HepG2 (cell line): ENCODE measurements at regions not wholly inside any gene's neighbourhood (a gene's known extent, or its start where the extent isn't known, plus 50 kb on each side); places are given as distances from the start of the nearest gene placed in this dataset.

ENCODE experiments used
- ATAC-seq: fragments of 200-7000 bp; cut with Tn5 transposase; 3 replicates; pipeline ENCODE4 v1.9.1; 2020; ENCODE audit warnings: mild to moderate bottlenecking, moderate library complexity
- BruUV-seq: library from RNA; stranded (reverse); fragments of 400-500 nt; replicated peaks from 2 replicates; lab custom pipeline; 2021; lab: Mats Ljungman, UMichigan
- CTCF ChIA-PET: fragments of 300-600 bp; formaldehyde crosslinking; extraction: SDS; loops from one replicate; lab custom pipeline; 2021; ENCODE audit warnings: low total read pairs, inconsistent platforms, low intra/inter-chr PET ratio; lab: Yijun Ruan, JAX
- POLR2A ChIA-PET: fragments of 350-600 bp; sonication (Branson Sonifier 250); formaldehyde crosslinking; loops from one replicate; lab custom pipeline; 2020; ENCODE audit warnings: antibody characterized with exemption, inconsistent platforms; lab: Yijun Ruan, JAX
- DNase-seq: peaks from one replicate; pipeline ENCODE4 v3.0.0-alpha.2; 2015; ENCODE audit warnings: low spot score
- FAIRE-seq: peaks from 3 replicates; lab custom pipeline; 2011; peaks lifted over from hg19 to GRCh38; lab: Jason Lieb, UNC
- H2AFZ ChIP-seq: one replicate; pipeline ENCODE4 v1.6.1; 2011; ENCODE audit warnings: low read length, inconsistent platforms
- H3K27ac ChIP-seq: fragments of 300-600 bp; 3 replicates; pipeline ENCODE4 v1.8.0; 2011; ENCODE audit warnings: mixed run types, mild to moderate bottlenecking, mixed read lengths, low read length, inconsistent platforms; ENCODE audit not compliant: insufficient read depth; ENCODE audit errors: extremely low read length
- H3K27me3 ChIP-seq, 2 experiments: fragments of 200-600 bp in 1 of 2; 2 replicates in 1 of 2; 3 replicates in 1 of 2; pipeline versions ENCODE4 v1.6.0 to v1.8.0; 2011; ENCODE audit warnings: low read length in 2 of 2, mild to moderate bottlenecking in 2 of 2, moderate library complexity in 2 of 2, inconsistent platforms in 1 of 2; ENCODE audit not compliant: insufficient read depth in 2 of 2, control insufficient read depth in 1 of 2
- H3K36me3 ChIP-seq, 2 experiments: fragments of 200-600 bp in 1 of 2; replicated peaks in 1 of 2; 2 replicates in 1 of 2; 3 replicates in 1 of 2; pipeline versions ENCODE4 v1.5.1 to v1.8.0; 2011; ENCODE audit warnings: low read length in 2 of 2, inconsistent platforms in 1 of 2; ENCODE audit not compliant: insufficient read depth in 2 of 2, control insufficient read depth in 1 of 2
- H3K4me1 ChIP-seq: 2 replicates; pipeline ENCODE4 v1.5.1; 2012; ENCODE audit warnings: low read length, inconsistent platforms; ENCODE audit not compliant: insufficient read depth
- H3K4me2 ChIP-seq: 2 replicates; pipeline ENCODE4 v1.6.0; 2011; ENCODE audit warnings: low read depth, low read length, inconsistent platforms
- H3K4me3 ChIP-seq, 3 experiments: fragments of 200-600 bp in 1 of 3; sonication (generic), shearing (Covaris generic) in 1 of 3; replicated peaks in 1 of 3; 2 replicates each; pipeline ENCODE4 v1.5.1; 2011 to 2016; ENCODE audit warnings: low read length in 3 of 3, inconsistent platforms in 2 of 3, low read depth in 2 of 3, mild to moderate bottlenecking in 2 of 3, control low read depth in 1 of 3, mixed read lengths in 1 of 3; ENCODE audit not compliant: insufficient read depth in 1 of 3
- H3K79me2 ChIP-seq: one replicate; pipeline ENCODE4 v1.6.1; 2011; ENCODE audit warnings: low read length, inconsistent platforms; ENCODE audit not compliant: insufficient read depth
- H3K9ac ChIP-seq: 2 replicates; pipeline ENCODE4 v1.6.0; 2011; ENCODE audit warnings: mild to moderate bottlenecking, low read depth, low read length, inconsistent platforms; ENCODE audit not compliant: insufficient read depth
- H3K9me3 ChIP-seq: 2 replicates; pipeline ENCODE4 v1.5.1; 2012; ENCODE audit warnings: mild to moderate bottlenecking, low read length
- H4K20me1 ChIP-seq: 2 replicates; pipeline ENCODE4 v1.6.0; 2011; ENCODE audit warnings: inconsistent platforms, mild to moderate bottlenecking, low read length, moderate library complexity; ENCODE audit not compliant: insufficient read depth
- AHR ChIP-seq: IDR thresholded peaks from 2 replicates; pipeline ENCODE4 v1.6.1; 2018; ENCODE audit warnings: missing genetic modification reagents, missing compliant biosample characterization
- CENPT ChIP-seq: sonication (generic); formaldehyde crosslinking; IDR thresholded peaks from 2 replicates; pipeline ENCODE4 v1.8.0; 2022; ENCODE audit warnings: low read depth, mild to moderate bottlenecking, moderate library complexity, missing genetic modification reagents
- FOXC1 ChIP-seq: sonication (generic); formaldehyde crosslinking; IDR thresholded peaks from 2 replicates; pipeline ENCODE4 v1.8.0; 2022; ENCODE audit warnings: mild to moderate bottlenecking, missing genetic modification reagents, borderline replicate concordance
- HES4 ChIP-seq: sonication (generic); formaldehyde crosslinking; IDR thresholded peaks from 2 replicates; pipeline ENCODE4 v1.9.0; 2021; ENCODE audit warnings: mild to moderate bottlenecking, missing genetic modification reagents, borderline replicate concordance
- HIVEP1 ChIP-seq: sonication (generic); formaldehyde crosslinking; IDR thresholded peaks from 2 replicates; pipeline ENCODE4 v1.4.0; 2020; ENCODE audit warnings: mild to moderate bottlenecking, missing genetic modification reagents
- KDM3A ChIP-seq: IDR thresholded peaks from 2 replicates; pipeline ENCODE4 v1.6.1; 2018; ENCODE audit warnings: low read depth, missing compliant biosample characterization
- LCORL ChIP-seq, 2 experiments: fragments of 450-650 bp in 1 of 2; sonication (generic) in 1 of 2; formaldehyde crosslinking in 1 of 2; IDR thresholded peaks; 2 replicates each; pipeline versions ENCODE4 v1.5.0 to v1.6.1; 2017 to 2020; ENCODE audit warnings: antibody characterized with exemption in 1 of 2, missing genetic modification reagents in 1 of 2
- MTA1 ChIP-seq: sonication (generic); formaldehyde crosslinking; IDR thresholded peaks from 2 replicates; pipeline ENCODE4 v1.4.0; 2020; ENCODE audit warnings: missing genetic modification reagents, mild to moderate bottlenecking, borderline replicate concordance
- MYNN ChIP-seq: sonication (generic); formaldehyde crosslinking; IDR thresholded peaks from 2 replicates; pipeline ENCODE4 v1.4.0; 2020; ENCODE audit warnings: mild to moderate bottlenecking, low read depth, missing genetic modification reagents
- RARG ChIP-seq: sonication (generic); formaldehyde crosslinking; IDR thresholded peaks from 2 replicates; pipeline ENCODE4 v1.4.0; 2020; ENCODE audit warnings: low read depth, mild to moderate bottlenecking, missing genetic modification reagents
- SOX6 ChIP-seq, 2 experiments: fragments of 450-650 bp in 1 of 2; sonication (generic) in 1 of 2; formaldehyde crosslinking in 1 of 2; IDR thresholded peaks; 2 replicates each; pipeline versions ENCODE4 v1.4.0 to v1.6.1; 2017 to 2020; ENCODE audit warnings: antibody characterized with exemption in 1 of 2, mild to moderate bottlenecking in 1 of 2, missing genetic modification reagents in 1 of 2
- STAT6 ChIP-seq: sonication (generic); formaldehyde crosslinking; IDR thresholded peaks from 2 replicates; pipeline ENCODE4 v1.4.0; 2020; ENCODE audit warnings: missing genetic modification reagents, mild to moderate bottlenecking, borderline replicate concordance
- TP53 ChIP-seq: sonication (generic); formaldehyde crosslinking; conservative IDR thresholded peaks from 2 replicates; pipeline ENCODE4 v1.4.0; 2020; ENCODE audit warnings: missing genetic modification reagents
- ZFAT ChIP-seq: sonication (generic); formaldehyde crosslinking; conservative IDR thresholded peaks from 2 replicates; pipeline ENCODE4 v1.8.1; 2023; ENCODE audit warnings: missing genetic modification reagents, inconsistent platforms
- ZNF281 ChIP-seq: sonication (generic); formaldehyde crosslinking; IDR thresholded peaks from 2 replicates; pipeline ENCODE4 v1.4.0; 2020; ENCODE audit warnings: missing genetic modification reagents, borderline replicate concordance
- ZNF605 ChIP-seq: sonication (generic); formaldehyde crosslinking; IDR thresholded peaks from 2 replicates; pipeline ENCODE4 v1.8.0; 2022; ENCODE audit warnings: mild to moderate bottlenecking, missing genetic modification reagents
- ZNF607 ChIP-seq: sonication (generic); formaldehyde crosslinking; IDR thresholded peaks from 2 replicates; pipeline ENCODE4 v1.5.1; 2020; ENCODE audit warnings: missing genetic modification reagents, mild to moderate bottlenecking, borderline replicate concordance
- ZNF652 ChIP-seq: IDR thresholded peaks from 2 replicates; pipeline ENCODE4 v1.6.1; 2016; ENCODE audit warnings: low read depth, borderline replicate concordance
- WGBS: methylation state at CpG from one replicate; pipeline ENCODE4 v1.1.6; 2017; ENCODE audit warnings: low lambda C conversion rate; 5-methylcytosine and 5-hydroxymethylcytosine counted together
- in situ Hi-C: cut with HindIII; loops from 2 replicates; pipeline ENCODE4 v1.10.0; 2017; ENCODE audit warnings: low pct_unique_long_range_greater_than_20kb; ENCODE audit not compliant: extremely low pct_ligation_motif_present
- intact Hi-C: fragments of 100-400 bp; cut with micrococcal nuclease; formaldehyde crosslinking; loops from one replicate; pipeline ENCODE4 v1.10.0; 2022; ENCODE audit not compliant: unreplicated experiment
- TF ChIP-seq, protein P1 (sequence below): sonication (generic); formaldehyde crosslinking; IDR thresholded peaks from 2 replicates; pipeline ENCODE4 v1.5.0; 2020; ENCODE audit warnings: missing genetic modification reagents, mild to moderate bottlenecking, borderline replicate concordance

DNA sequence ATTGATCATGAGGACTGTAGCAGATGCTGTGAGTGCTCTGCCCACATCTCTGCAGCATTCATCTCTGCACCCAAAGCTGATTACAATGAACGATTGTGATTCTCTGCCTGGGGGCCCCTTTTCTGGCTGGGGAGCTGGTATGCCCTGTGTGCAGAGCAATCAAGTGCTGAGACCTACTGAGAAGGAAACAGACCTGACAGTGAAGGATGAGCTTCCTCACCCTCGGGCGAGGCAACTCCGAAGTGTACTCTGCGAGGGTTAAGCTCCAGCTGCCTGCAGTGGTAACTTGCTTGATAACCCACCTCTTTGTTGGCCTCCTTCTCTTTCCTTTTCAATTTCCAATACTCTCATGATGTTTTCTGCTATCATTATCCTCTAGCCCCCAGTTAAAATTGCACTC, 56.0 kb upstream of the ADRA1D start (continued):
- no peak for TF ChIP-seq SOX6 (IDR thresholded peaks at IDR 0.05)
- TF ChIP-seq SOX6 (CRISPR knock-in tag; IDR thresholded peaks at IDR 0.05) = no peak
- TF ChIP-seq KDM3A (CRISPR knock-in tag) = no peak
- no peak for TF ChIP-seq LCORL (IDR thresholded peaks at IDR 0.05)
- TF ChIP-seq LCORL (CRISPR knock-in tag; IDR thresholded peaks at IDR 0.05) = no peak
- TF ChIP-seq TP53 (CRISPR knock-in tag) = no peak
- no peak for TF ChIP-seq RARG (CRISPR knock-in tag)
- no peak for TF ChIP-seq STAT6 (CRISPR knock-in tag)
- no peak for TF ChIP-seq CENPT (CRISPR knock-in tag)
- no peak for TF ChIP-seq ZNF607 (CRISPR knock-in tag)
- TF ChIP-seq, protein P1, sequence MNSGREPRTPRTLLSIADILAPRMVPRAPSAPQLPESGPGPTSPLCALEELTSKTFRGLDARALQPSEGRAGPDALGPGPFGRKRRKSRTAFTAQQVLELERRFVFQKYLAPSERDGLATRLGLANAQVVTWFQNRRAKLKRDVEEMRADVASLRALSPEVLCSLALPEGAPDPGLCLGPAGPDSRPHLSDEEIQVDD (CRISPR knock-in tag) = no peak
- no peak for TF ChIP-seq FOXC1

- ATAC-seq (no peak), DNase-seq (no peak), FAIRE-seq (no peak)
- ChIA-PET POLR2A (no interaction called here), CTCF (no interaction called here)
- WGBS = 10% methylated on average over 5 of the region's 5 CpGs
- Histone ChIP-seq H2AFZ (no peak overlapping the region), H3K4me3 (no peak overlapping the region), H3K79me2 (no peaks in the 10 kb centered on the region), H3K4me2 (no peak overlapping the region), H3K27me3 (peaks cover 6 to 10% of the 10 kb centered on the region in 2 experiments; a peak in 2 of 5 replicates), H4K20me1 (no peaks in the 10 kb centered on the region), H3K9ac (no peak overlapping the region), H3K4me1 (no peaks in the 10 kb centered on the region), H3K27ac (no peak overlapping the region), H3K9me3 (no peaks in the 10 kb centered on the region), H3K36me3 (no peaks in the 10 kb centered on the region)
- in situ Hi-C loops (no loop called here), intact Hi-C loops (no loop called here)
- BruUV-seq = no TSS peak
- TF ChIP-seq AHR (CRISPR knock-in tag) (no peak), HIVEP1 (no peak), ZFAT (CRISPR knock-in tag) (no peak), MYNN (CRISPR knock-in tag) (no peak), ZNF281 (CRISPR knock-in tag) (no peak), MTA1 (CRISPR knock-in tag) (no peak), ZNF605 (CRISPR knock-in tag) (no peak), ZNF652 (no peak), HES4 (CRISPR knock-in tag) (no peak)
Measured at GRCh38 chr20:4304601-4305000, 55.5 kb upstream of the ADRA1D start.
